Superior temporal gyrus (tissue), 1 donor: ENCODE measurements at regions not wholly inside any gene's neighbourhood (a gene's known extent, or its start where the extent isn't known, plus 50 kb on each side); places are given as distances from the start of the nearest gene placed in this dataset.

Source experiments
- DNase-seq: peaks from one replicate; pipeline ENCODE4 v3.0.0-alpha.2; 2016; ENCODE audit errors: extremely low spot score

DNA sequence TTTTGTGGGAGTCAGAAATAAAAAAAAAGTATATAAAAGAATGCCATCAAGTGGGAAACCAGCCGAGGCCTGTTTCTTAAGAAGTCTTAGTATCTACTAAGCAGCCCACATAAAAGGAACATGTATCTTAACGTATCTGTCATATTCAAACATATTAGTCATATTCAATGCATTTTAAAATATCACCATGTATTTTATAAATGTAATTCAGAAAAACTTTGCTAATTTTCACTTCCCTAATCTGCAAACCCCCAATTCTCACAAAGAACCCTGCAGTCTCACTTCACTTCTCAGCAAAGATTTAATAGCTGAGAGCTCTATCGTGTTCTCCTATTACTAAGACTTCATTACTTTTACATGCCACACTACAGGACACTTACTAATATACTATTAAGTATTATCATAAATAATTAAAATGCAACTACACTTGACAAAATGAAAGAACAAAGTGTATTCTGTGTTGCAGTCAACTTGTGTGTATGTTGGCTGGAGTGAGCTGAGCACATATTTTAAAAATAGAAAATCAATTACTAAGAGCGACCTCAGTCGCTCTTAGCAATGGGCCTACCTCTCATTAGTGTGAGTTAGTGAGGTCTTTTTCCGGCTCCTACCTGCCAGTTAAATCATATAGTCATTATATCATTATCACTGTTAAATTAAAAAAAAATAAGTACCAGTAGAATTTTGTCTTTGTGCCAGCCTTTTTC lies 484.3 kb downstream of the LMO4 start:
- DNase-seq = no peak

GRCh38 chr1:87814573-87814972 lies 485.9 kb downstream of the LMO4 start:
- DNase-seq = no peak

- DNase-seq = no peak
These were observed 488.0 kb downstream of the LMO4 start for GRCh38 chr1:87816646-87817045.

- no peak for DNase-seq
These were observed 492.1 kb downstream of the LMO4 start for GRCh38 chr1:87820668-87821334.

DNA sequence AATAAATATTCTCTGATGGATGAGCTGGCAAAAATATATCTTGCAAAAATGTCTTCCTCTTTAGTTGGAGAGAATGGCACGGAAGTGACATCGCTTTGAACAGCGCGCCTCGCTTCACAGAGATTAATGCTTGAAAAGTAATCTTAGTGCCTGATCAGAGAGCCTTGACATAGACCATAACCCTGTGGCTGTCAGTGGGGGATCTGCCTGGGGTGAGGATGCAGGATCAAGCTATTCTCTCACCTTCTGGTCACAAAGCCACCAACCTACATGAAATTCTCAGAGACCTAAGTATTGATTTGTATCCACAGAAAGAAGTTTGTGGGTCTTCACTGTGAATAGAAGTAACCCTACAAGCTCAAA lies 492.6 kb downstream of the LMO4 start:
- DNase-seq = no peak

- no peak for DNase-seq
These were observed 498.1 kb downstream of the LMO4 start for GRCh38 chr1:87826681-87827251.

DNA sequence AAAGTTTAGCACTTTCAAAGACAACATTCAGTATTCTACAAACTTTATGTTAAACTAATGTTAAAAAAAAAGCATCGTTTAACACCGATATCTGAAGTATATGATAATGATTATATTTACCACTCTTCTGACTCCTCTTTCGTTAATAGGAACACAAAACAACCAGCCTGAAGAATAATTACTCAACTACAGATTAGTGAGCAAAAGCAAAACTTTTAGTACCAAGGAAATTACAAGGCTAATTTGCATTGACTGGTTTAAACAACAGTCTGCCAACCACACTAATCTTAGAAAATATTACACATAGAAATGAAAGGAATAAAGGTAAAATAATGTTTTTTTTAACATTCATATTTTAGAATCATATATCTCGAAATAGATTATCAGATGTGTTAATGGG lies 500.7 kb downstream of the LMO4 start:
- DNase-seq = no peak

DNA sequence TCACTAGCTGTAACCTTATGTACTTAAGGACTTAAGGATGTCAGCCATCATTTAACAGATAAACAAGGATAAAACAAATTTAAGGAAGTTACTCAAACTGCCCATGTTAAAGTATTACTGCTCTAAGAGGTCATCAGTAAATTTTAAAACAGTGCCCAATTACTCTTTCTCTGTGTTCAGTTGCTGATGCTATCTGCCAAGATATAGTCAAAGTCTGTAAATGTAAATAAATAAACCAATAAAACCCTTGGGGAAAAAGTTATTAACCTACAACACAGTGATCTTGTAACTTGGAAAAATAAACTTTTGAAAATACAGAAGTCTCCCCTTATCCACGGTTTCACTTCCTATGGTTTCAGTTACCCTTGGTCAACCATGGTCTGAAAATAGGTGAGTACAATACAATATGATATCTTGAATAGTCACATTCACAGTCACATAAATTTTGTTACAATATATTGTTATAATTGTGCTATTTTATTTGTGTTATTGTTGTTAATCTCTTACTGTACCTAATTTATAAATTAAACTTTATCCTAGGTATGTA lies 501.8 kb downstream of the LMO4 start:
- DNase-seq = no peak

- DNase-seq = no peak
These were observed 504.5 kb downstream of the LMO4 start for GRCh38 chr1:87833166-87833565.

GRCh38 chr1:87834151-87834550 lies 505.5 kb downstream of the LMO4 start:
- no peak for DNase-seq

DNA sequence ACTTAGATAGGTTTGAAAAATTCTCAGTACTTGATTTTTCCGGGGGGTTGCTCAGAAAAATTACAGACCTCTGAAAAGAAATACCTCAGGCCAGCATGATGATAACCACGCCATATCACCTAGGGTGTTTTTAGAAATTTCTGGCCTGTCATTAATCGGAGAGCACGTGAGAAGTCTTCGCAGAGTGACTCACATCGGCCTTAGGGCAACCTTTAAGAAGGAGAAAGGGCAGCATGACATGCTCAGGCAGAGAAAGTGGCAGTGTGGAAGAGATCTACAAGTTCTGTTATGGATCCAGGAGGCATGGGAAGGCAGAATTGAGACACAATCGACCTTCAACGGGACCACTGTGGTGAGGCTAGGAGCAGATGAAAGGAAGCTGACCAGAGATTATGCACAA lies 506.3 kb downstream of the LMO4 start:
- no peak for DNase-seq

DNA sequence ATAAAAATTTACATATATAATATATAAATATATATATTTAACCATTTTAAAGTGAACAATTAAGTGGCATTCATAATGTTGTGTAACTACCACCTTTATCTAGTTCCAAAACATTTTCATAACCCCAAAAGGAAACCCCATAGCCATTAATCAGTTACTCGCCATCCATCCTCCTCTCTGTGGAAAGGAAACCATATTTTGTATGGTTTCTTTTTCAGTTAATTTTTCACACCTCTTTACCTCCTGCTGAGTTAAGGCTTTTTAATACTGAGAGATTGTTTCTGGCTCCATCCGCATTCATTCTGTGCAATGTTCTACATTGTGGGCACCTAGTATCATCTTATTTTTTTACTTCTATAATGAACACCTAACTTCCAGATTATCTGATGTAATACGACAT lies 512.1 kb downstream of the LMO4 start:
- no peak for DNase-seq

DNA sequence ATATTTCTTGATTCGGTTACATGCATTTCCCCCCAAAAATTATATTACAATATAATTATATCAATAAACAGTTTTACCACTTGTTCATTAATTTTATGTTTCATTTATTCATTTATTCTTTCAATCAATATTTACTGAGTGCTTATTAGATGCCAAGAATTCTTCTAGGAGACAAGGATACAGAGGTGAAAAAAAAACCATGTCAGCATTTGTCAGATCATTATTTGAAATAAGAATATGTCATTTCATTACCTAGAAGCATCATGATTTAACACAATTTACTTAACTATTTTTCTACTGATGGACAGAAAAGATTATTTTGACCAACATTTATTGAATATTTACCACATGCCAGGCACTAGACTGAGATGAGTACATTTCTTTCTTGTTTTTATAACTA lies 512.7 kb downstream of the LMO4 start:
- DNase-seq = no peak

DNA sequence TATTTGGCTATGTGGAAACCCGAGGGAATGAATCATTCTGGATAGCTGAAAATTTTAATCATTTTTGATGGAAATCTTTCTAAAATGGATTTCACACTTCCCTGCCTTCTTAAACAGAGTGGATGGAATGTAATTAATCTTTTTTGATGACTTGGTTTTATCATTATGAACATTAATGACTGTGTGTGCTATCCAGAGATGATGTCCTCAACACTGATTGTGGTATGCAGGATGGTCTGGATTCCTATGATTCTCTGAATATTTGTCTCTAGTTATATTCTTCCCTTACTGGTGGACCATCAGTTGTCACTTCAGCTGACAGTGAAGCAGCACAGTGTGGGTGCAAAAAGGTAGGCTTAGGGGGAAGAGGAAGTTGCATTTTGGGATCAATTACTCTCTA lies 513.5 kb downstream of the LMO4 start:
- DNase-seq = no peak

- no peak for DNase-seq
These were observed 515.6 kb downstream of the LMO4 start for GRCh38 chr1:87844251-87844650.

GRCh38 chr1:87851490-87851889 lies 522.8 kb downstream of the LMO4 start:
- DNase-seq = no peak

- DNase-seq = no peak
These were observed 523.9 kb downstream of the LMO4 start for GRCh38 chr1:87852410-87853161.

DNA sequence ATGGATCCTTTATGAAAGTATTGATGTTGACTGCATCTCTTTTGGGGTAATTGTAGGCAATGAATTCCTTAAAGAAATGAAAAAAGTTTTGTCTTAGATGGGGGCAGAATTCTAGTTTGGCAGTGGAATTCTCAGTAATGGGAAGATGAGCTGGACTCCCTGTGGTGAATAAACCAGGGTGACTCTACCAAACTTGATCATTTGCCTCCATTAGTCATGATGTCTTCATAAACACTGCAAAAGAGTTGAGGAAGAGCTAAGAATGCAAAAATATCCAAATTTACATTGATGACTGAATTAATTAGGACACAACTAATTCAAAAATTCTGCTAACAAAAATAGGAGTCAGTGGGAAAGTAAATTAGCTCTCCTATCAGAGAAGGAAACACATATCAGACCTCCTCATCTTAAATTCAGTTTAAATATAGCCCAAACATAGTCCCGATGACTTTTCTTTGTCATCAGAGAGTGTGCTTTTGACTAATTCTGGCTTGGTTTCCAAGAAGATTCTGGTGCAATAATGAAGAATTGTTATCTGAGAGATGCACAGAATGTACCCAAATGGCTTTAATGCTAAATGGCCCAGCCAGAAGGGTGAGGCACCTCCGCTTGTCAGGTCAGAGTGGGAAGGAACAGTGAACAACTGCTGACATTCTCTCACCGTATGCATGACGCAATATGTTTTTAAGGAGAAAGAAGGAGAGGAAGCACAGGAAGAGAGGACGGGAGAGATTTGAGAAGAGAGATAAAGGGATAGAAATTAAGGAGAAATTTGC lies 525.1 kb downstream of the LMO4 start:
- DNase-seq = no peak

GRCh38 chr1:87863317-87863716 lies 534.6 kb downstream of the LMO4 start:
- no peak for DNase-seq

GRCh38 chr1:87864676-87865075 lies 536.0 kb downstream of the LMO4 start:
- no peak for DNase-seq

DNA sequence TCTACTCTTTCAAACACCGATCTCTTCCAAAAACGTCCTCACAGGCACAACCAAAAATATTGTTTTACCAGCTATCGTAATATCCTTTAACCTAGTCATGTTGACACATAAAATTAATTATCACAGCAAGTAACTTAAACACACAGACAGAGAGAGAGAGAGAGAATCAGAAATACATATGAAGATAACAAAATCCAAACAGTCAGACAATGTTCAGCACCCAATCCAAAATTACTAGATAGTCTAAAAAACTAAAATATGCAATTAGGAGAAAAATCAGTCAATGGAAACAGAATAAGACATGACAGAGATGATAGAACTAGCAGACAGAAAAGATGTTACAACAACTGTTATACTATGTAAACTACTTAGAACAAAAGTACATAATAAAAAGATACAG lies 537.7 kb downstream of the LMO4 start:
- no peak for DNase-seq

DNA sequence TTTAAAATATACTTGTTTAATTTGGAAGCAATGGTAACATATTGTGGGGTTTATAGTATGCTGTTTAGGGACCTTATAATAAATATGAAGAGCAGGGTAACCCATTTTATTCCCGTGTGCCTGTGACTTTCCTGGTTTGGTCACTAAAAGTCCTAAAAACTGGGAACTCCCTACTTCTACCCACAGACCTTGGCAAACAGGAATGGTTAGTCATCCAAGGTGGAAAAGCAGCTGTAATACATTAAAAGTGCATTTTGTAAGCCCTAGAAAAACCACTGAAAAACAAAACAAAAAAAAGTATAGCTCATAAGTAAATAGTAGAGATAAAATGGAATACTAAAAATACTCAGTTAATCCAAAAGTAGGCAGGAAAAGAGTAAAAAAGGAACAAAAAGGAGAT lies 538.9 kb downstream of the LMO4 start:
- DNase-seq = no peak
